Fibroblast of skin of right quadriceps (primary cell): ENCODE measurements at regions not wholly inside any gene's neighbourhood (a gene's known extent, or its start where the extent isn't known, plus 50 kb on each side); places are given as distances from the start of the nearest gene placed in this dataset.

Source experiments
- DNase-seq: peaks from one replicate; pipeline ENCODE4 v3.0.0-alpha.2; 2013

DNA sequence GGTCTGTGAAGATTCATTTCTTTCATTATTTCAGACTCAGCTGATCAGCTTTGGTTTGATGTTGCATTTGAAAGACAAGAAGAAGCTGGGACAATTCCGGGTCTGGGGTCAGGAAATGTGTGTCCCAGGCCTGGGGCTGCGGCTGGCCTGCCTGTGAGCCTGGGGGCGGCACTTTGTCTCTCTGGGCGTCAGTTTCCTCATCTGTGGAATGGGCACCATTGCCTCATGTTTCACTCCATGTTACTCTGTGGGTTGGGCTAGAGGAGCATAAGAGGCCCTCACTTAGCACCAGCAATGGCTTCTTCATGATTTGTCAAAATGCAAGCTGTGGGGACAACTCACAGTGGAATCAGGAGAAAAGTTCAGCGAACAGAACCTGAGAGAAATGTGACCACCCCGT lies 570.1 kb downstream of the VRK1 start:
- no peak for DNase-seq

DNA sequence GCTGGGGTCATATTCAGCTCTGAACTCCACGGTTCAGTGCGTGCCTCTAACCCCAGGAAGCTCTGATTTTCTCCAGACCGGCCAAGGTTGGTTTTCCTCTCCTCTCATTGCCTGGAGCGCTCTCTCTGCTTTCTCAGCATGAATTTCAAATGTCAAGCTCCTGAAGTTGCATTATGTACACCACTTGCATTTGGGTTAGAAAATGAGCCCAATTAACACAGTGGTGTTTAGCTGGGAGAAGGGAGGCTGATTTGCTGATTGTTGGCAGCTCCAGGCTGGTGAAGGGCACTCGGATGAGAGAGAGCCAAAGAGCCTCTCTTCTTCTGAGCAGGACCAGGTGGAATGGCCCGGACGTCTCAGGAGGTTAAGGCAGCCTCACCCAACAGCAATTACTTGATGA lies 570.9 kb downstream of the VRK1 start:
- DNase-seq, result no peak

DNA sequence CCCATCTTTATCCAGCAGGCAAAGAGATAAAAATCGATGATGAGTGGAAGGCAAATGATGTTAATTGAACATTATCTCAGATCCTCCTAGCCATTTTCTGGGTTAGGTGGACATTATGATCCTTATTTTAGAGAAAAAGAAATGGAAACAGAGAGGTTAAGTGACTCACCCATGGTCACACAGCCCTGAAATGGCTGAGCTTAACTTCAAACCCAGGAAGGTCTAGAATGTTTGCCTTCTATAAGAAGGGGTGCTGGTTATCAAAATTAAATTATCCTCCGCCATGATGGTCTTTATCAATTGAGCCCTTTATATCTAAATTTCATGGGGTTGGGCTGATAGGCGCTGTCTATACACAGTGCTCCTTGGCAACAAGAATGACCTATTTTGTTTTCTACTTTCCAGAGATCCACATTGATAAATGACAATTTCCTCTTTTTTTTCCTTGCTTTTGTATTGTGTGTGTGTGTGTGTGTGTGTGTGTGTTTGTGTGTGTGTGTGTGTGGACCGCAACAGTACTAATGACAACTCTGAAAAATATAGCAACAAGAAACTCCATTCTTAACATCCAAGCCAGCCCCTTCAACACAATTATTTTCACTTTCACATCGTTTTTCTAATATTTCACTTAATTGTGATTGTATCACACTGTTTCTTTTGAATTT lies 571.9 kb downstream of the VRK1 start:
- no peak for DNase-seq

DNA sequence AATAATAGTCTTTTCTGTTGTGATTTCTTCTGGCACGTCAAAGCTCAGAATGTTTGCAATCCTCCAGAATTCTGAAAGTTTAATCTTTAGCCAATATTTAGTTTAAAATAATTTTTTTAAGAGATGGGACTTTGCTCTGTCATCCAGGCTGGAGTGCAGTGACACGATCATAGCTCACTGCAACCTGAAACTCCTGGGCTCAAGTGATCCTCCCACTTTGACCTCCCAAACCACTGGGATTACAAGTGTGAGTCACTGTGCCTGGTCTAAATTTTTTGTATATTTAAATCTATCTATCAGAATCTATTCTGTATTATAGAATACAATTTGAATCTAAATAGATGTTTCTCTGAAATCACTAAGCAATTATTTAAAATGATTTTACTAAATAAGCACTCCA lies 572.7 kb downstream of the VRK1 start:
- DNase-seq, result no peak

DNA sequence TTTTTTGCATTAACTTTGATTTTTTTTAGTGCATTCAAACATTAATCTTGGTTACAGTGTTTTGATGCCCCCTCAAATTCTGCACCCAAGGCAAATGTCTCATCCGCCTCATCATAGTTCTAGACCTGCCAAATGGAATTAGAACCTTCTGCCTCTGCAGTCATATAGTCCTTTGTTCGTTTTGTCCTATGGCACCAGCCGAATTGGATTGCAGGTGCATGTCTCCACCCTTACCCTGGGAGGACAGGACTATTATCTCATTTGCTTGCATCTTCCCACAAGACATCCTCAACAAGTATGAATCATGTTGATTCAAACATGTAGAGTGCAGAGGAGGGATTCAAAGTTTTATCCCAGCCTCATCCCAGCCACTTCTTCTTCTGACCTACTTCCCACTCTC lies 579.1 kb downstream of the VRK1 start:
- no peak for DNase-seq

DNA sequence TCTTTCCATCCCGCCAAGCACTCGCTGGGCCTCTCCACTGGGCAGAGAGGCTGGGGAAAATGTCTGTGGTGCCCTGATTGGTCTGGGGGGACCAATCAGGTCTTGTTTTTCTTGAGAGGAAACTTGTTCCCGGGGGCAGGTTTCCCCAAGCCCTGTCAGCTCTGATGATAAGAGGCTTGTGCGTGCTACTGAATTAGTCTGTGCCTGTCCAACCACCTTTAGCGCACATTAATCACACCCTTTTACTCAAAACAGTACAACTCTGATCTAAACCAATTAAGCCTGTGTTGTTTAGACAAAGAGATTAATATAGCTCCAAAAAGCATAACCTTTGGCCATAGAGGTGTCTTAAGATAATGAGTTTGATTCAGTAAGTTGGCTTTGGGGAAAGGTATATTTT lies 580.4 kb downstream of the VRK1 start:
- no peak for DNase-seq

DNA sequence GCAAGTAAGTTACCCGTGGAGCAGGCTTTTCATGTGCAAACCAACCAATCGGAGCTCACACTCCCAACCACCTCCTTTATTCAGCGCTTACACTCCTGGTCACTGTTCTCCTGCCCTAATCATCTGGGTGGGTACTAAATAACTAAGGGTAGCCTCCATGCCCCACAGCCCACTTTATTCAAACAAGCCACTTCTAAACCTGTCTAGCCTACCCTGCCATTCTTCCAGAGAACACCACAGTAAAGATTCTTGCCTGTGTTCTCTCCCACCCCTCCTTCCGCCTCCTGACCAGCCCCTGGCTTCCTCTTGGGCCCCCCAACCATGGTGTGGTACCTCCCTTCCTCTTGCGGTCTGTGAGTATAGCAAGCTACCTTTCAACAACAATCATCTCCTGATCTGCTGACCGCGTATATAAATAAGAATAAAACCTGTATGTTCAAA lies 581.9 kb downstream of the VRK1 start:
- DNase-seq, result no peak

DNA sequence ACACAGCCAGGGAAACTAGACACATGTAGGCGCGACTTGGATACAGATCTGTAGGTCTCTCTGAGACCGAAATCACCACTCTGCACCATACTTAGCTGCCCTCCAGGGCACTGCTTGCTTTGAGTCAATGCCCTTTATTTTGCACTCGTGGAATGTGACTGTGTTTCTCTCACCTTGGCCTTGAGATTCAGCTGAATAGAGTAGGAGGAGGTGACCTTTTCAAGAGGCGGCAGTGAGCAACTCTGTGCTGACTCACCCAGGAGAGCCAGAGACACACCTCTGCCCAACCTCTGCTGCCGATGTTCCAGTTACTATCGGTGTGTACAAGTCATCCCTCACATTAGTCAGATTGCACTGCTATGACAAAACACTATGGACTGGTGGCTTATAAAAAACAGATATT lies 583.4 kb downstream of the VRK1 start:
- no peak for DNase-seq

DNA sequence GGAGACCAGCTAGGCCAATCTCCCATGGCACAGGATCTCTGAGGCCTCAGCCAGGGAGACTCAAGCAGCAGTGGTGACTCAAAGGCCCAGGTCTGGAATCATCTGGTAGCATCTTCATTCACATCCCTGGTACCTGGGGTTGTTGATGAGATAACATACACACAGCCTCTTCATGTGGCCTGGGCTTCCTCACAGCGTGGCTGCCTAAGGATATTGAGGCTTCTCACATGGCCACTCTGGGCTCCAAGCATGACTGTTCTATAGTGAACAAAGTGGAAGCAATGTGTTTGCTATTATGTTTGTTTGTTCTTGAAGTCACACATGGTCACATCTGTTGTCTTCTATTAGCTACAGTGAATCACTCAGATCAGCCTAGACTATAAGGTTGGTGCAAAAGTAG lies 584.1 kb downstream of the VRK1 start:
- DNase-seq, result no peak

DNA sequence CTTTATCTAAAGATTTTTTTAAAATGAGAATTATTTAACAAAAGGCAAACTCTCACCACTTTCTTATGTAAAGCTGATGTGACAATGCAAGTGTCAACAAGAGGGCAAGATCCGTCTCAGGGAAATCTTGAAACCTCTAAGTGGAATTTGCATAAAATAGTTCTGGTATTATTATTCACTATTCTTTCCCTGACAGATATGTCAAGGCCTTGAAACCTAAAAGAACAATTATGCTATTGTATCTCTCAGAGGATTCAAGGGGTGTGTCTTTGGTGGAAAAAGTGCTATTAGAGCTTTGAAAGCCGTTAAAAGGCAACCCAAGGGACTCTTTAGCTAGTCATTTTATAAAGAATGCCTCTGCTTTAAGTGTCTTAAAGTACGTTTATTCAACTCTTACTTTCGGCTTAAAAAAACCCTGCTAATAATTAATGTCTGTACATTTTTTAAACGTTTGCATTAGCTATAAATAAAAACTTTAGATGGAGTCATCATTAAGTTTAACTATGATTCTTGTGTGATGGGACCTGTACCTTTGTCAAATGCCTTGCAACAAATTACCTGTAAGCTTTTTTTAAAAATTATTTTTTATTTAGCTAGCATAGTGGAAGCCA lies 585.5 kb downstream of the VRK1 start:
- no peak for DNase-seq

DNA sequence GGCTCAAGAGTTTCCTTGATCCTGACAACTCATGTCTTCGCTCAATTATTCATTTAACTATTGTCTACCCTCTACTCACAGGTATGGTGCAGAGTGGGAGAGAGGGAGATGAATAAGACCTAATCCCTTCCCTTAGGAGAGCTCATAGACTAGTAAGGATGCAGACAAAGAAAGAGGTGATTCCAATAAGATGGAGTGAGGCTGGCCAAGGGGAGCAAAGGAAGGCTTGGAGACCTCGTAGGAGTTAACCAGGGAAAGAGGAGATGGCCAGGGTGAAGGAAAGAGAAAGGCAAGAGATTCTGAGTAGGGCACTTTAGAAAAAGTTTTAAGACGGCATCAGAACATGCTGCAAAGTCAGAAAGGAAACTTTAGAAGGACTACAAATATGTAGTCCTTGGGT lies 588.5 kb downstream of the VRK1 start:
- no peak for DNase-seq

DNA sequence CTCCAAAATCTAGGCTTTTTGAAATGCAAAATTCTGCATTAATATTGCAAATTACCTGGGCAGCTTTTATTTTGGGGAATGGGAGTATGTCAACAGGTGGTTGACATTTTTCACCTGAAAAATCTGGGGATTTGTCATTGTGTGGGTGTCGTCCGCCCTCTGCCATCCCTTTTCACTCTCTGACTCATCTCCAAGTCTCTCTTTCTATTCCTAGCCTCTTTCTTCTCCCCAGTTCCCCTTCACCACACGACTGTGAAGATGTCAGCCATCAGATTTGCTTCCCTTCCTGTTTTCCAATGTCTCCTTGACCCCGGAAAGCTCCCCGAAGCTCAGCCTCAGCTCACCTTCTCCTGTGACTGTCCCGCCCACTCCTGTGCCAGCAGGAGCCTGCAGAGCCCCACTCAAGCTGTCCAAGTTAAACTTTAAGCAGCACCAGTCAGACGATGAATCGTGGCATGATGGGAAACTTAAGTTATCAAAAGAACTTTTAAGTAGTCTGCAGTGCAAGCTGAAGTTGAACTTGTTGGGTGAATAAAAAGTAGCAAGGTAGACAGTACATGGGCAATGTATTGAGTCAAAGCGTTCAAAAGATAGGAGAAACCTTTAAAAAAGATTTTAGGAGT lies 590.2 kb downstream of the VRK1 start:
- DNase-seq, result no peak

DNA sequence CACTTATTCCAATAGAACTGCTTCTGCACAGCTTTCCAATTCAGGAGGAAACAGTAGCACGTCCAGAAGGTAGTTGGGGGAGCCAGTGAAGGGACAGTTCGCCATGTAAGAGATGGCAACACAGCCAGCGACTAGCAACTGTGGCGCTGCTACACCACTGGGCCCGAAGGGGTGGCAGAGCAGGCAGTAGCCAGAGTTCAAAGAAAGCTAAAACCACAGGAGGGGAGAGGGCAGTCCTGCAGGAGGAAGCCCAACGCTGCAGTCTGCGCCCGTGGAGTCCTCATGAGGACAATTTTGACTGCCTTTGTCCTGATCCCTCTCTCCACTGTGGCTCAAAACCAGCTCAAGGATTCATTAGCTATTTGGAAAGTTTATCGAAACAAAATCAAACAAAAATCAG lies 591.2 kb downstream of the VRK1 start:
- DNase-seq, result no peak

DNA sequence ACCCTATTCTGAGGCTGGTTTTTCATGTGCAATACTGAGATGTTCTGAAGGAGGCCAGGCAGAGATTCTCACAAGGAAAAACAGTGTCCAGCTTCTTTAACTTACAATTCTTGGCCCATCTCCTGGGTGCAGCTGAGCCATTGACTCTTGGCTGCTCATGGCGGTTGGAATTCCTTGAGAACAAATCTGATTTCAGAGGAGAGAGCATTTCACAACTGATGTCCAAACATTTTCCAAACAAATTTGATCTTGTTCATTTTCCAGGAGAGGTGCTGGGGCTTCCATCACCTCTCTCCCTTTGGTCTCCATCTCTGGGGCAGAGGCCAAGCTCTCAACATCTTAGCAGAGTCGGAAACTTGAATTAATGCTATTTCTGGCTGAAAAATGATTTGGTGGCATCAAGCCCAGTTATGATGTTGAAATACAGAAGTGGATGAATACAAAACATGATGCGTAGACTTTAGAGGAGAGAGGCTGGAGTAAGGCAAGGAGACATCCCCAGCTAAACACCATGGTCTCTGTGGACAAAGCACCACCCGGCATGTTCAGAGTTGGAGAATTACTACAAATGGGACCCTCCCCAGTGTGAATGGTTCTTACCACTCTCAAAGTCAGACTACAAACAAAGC lies 593.0 kb downstream of the VRK1 start:
- no peak for DNase-seq

DNA sequence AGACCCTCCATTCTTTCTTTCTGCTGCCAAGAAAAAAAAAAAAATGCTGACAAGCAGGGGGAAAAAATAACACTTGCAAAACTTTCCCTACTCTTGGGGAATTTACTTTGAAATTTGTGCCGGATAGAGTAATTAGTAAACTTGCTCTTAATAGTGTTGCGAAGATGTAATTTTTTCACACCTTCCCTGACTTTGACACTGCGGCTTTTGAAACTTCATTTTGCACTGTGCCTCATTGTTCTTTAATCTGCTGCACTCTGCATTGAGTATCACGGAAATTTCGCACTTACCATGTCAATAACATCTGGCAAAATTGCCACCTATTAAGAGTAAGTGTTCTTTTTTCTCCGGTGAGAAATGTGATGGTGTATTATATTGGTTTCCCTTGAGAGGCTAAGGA lies 596.1 kb downstream of the VRK1 start:
- DNase-seq, result no peak

DNA sequence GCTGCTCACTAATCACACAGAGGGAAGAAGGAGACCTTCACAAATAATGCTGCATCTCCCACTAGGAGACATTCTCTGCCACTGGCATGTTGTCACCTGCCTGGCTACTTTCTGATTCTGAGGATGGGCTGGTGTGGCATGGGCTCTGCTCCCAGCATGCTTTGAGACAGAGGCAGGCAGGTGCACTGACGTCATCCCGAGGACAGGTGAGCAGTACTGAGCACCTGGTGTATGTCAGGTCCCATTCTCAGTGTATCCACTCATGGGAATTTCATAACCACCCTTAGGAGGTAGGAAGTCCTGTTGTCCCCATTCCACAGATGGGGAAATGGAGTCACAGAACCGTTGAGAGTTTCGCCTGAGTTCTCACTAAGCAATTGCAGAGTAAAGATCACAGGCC lies 597.9 kb downstream of the VRK1 start:
- DNase-seq, result no peak

DNA sequence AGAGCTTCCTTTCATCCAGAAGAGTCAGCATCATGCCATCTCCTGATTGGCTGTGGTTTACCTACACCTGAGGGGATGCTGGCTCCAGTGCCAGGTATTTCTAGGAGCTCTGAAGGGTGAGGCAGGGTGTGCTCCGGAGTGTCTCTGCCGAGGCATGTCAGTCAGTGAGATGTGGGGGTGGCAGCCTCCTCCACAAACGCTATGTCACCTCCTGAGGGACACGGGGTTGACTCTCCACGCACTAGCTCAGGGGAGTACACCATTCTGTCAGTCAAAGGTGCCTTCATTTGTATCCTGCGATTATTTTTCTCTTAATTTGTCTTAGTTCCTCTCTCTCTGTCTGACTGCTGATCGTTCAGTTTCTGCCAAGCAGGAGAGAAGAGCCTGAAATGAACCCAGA lies 604.5 kb downstream of the VRK1 start:
- no peak for DNase-seq

DNA sequence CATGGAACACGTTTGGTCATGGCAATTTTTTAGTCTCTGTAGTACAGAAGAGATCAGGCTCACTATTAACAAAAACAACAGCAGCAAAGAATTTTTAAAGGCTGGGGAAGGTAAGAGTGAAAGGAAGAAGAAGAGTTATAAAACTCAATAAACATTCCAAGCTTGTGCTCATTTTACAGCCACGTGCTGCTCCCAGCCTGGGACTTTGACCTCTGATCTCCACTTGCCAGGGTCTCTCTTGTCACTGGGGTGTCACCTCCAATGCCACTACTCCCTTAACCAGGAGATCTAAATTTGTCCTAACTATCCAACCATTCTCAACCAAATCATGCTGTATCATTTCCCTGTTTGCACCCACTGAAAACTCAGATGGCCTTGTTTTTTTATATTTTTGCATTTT lies 605.1 kb downstream of the VRK1 start:
- no peak for DNase-seq

DNA sequence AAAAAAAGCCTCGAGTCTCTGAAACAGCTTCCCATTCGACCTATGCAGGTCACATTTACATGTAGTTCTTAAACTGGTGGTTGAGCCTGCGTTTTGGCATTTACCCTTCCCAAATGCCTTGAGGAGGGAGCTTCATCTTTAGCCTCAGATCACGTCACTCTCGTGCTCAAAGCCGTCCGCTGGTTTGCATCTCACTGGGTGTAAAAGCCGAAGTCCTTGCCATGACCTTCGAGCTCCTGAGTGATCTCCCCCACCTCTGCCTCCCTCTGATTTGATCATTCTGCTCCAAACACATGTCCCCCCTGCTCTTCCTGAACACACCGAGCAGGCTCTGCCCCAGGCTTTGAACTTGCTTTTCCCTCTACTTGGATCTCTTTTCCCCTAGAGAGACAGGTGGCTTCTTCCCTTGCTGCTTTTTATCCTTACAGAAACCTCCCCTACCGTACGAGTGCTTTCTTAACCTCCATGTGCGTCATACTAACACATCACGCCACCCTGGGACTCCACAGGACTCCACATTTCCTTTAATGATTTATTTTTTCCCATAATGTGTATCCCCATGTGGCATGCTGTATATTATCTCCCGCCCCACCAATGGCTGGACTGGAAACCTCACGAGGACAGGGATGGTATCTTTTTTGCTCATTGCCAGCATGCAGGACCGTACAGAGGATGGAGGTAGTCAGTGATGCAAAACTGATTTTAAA lies 610.7 kb downstream of the VRK1 start:
- DNase-seq, result no peak

DNA sequence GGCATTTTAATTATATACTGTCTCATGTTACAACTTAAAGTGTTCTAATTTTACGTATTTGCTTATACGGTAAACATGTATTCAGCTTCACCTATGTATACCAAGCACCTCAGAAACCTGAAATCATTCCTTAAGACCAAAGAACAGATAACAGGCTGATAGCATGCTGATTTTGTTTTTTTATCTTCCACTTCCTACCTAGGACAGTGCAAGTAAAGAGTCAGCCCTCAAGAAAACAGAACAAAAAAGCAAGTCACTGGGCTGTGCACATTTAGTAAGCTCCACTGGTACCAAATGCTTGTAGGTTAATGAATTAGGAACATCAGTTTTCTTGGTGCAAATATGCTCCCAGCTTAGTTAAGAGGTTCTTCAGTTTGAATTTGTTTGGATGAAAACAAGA lies 611.3 kb downstream of the VRK1 start:
- DNase-seq, result no peak

DNA sequence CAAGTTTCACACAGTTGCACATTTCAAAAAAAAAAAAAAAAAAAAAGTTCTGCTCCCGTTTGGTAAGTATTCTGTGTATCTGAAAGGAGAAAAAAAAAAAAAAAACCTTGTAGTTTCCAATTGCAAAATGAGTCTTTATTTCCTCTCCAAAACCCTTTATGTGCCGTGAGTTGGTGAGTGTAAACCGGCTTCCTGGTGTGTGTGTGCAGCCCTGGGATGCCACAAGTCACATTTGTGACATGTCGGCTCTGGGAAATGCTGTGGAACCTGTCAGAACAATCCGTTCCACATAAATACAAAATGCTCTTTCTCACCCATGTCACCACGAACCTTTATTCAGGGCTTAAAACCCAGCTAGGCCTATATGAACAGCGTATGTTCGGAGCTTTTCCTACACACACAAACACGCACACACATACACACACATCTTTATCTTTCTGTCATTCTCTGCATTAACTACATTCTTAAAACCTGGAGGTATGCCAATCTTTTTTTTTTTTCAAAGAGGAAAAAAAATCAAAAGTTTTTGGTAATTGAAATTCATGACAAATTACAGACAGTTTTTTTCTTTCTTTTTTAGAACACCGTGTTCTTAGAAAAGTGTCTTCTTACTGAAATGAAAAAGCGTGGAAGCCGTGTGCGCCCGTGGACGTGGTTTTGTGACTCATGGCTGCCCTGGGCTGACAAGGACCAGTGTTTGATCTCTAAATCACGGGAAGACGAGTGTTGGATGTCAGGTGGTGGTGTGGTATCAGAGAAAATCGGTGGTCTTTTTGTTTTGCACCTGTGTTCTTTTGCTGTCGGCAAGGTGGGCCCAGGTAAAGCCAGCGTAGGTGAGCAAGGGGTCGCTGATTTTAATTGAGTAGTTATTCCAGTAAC lies 612.0 kb downstream of the VRK1 start:
- DNase-seq, result no peak
